ENCODE measurements at regions not wholly inside any gene's neighbourhood (a gene's known extent, or its start where the extent isn't known, plus 50 kb on each side); places are given as distances from the start of the nearest gene placed in this dataset.
"Not testable (repeated sequence)": the region's sequence is repeated elsewhere in the genome, so short reads cannot be mapped to it uniquely, and the experiment has no call there.

- TF ChIP-seq CTCF, MAX (IDR thresholded peaks at IDR 0.05; ENCODE audit: low read depth, low read length): not testable (repeated sequence)
These were observed 322.7 kb downstream of the PREX1 start for GRCh38 chr20:48505066-48505465.
